BLaER1 treated with 17β-estradiol and CSF1 and Interleukin-3, amounts not matched to agents 10 nM and 100 nM (cell line): ENCODE measurements at regions not wholly inside any gene's neighbourhood (a gene's known extent, or its start where the extent isn't known, plus 50 kb on each side); places are given as distances from the start of the nearest gene placed in this dataset.

Experiments used
- H3K27ac ChIP-seq, 11 experiments: shearing (Covaris generic); formaldehyde crosslinking; 2 replicates each; pipeline ENCODE4 v1.8.1; 2022
- H3K27me3 ChIP-seq, 11 experiments: shearing (Covaris generic); formaldehyde crosslinking; 2 replicates each; pipeline ENCODE4 v1.8.1; 2022
- H3K36me3 ChIP-seq, 11 experiments: shearing (Covaris generic); formaldehyde crosslinking; 2 replicates each; pipeline ENCODE4 v1.8.1; 2022
- H3K4me1 ChIP-seq, 10 experiments: shearing (Covaris generic); formaldehyde crosslinking; 2 replicates each; pipeline ENCODE4 v1.8.1; 2022
- H3K4me2 ChIP-seq, 11 experiments: shearing (Covaris generic); formaldehyde crosslinking; 2 replicates each; pipeline ENCODE4 v1.8.1; 2022
- H3K4me3 ChIP-seq, 10 experiments: shearing (Covaris generic); formaldehyde crosslinking; 2 replicates each; pipeline ENCODE4 v1.8.1; 2022
- H3K9ac ChIP-seq, 11 experiments: shearing (Covaris generic); formaldehyde crosslinking; 2 replicates each; pipeline ENCODE4 v1.8.1; 2022
- H3K9me3 ChIP-seq, 11 experiments: shearing (Covaris generic); formaldehyde crosslinking; replicated peaks in 1 of 11; 2 replicates each; pipeline ENCODE4 v1.8.1; 2022
- H4K20me1 ChIP-seq, 11 experiments: shearing (Covaris generic); formaldehyde crosslinking; 2 replicates each; pipeline ENCODE4 v1.8.1; 2022
- Cebpa-rat ChIP-seq, 11 experiments: shearing (Covaris generic); IDR thresholded peaks; 2 replicates each; pipeline ENCODE4 v1.8.1; 2022

DNA sequence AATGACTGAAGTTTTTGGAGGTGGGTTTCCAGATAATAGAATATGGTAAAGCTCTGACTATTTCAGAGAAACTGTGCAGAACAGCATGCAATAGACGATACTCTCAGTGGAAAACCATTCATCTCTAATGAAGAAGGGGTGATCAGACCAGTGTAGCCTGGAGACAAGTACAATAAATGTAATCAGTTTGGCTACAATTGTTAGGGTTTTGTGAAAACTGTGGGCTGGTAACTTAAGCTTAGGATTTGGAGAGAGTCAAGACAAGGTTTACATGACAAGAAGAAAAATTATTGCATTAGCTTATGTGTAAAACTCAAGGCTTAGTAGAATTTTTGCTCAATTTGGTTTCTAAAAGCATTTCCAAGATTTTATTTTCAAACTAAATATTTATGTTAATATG is 241.5 kb upstream of the ANKRD50 start:
- no peaks in the 10 kb centered on the region for H3K36me3 ChIP-seq
- no peak overlapping the region for H3K9ac ChIP-seq

DNA sequence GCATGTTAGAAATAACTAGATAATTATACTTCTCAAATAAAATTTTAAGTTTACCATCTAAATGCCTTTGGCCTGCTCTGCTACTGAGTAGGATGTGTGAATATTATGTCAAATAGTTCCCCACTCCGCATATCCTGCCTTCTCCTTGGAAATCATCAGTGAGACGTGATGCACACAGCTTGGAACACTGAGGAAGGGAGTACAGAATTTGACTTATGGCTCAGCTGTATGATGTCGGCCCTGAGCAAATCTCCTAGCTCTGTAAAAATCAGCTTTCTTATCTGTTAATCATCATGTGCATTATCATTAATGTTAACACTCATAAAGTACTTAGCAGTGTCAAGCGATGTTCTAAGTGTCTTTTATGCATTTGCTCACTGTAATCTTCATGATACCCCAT is 241.0 kb upstream of the ANKRD50 start:
- Histone ChIP-seq H3K27me3 (no peaks in the 10 kb centered on the region), H3K9ac (no peak overlapping the region), H3K27ac (no peak overlapping the region), H3K4me1 (no peaks in the 10 kb centered on the region), H3K4me2 (no peak overlapping the region), H4K20me1 (no peaks in the 10 kb centered on the region), H3K4me3 (no peak overlapping the region), H3K36me3 (no peaks in the 10 kb centered on the region), H3K9me3 (0 out of 22 replicates have a peak, but pooled peaks cover 0 to 3% (median 0%) of the 10 kb centered on the region in 11 experiments)
- TF ChIP-seq Cebpa-rat (IDR thresholded peaks at IDR 0.05) = no peak

More for the DNA sequence above, 241.5 kb upstream of the ANKRD50 start:
- TF ChIP-seq Cebpa-rat (IDR thresholded peaks at IDR 0.05) = no peak
- no peak overlapping the region for H3K4me3 ChIP-seq
- no peak overlapping the region for H3K27ac ChIP-seq
- no peaks in the 10 kb centered on the region for H3K4me1 ChIP-seq
- H3K9me3 ChIP-seq = 0 out of 22 replicates have a peak, but pooled peaks cover 0 to 3% (median 0%) of the 10 kb centered on the region in 11 experiments
- H3K27me3 ChIP-seq = no peaks in the 10 kb centered on the region
- H3K4me2 ChIP-seq = no peak overlapping the region
- no peaks in the 10 kb centered on the region for H4K20me1 ChIP-seq

DNA sequence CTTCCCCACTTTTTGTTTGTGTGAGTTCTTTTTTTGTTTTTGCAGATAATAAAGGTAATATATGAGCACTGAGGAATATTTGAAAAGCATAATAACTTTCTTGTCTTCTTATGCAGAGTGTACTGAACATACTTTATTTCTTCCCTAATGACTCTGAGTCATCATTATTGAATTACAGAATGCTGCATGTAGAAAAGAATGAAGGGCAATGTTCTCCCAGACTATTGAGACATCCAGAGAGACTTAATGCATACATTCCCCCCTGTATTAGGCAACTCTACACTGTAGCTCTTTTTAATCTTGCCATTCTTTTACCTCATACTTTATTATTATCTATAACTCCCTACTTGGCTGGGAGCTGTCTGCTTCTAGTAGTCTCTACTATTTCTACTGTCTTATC is 240.5 kb upstream of the ANKRD50 start:
- TF ChIP-seq Cebpa-rat (IDR thresholded peaks at IDR 0.05) = no peak
- H3K4me2 ChIP-seq = no peak overlapping the region
- no peaks in the 10 kb centered on the region for H4K20me1 ChIP-seq
- H3K4me3 ChIP-seq = no peak overlapping the region
- H3K9me3 ChIP-seq = 0 out of 22 replicates have a peak, but pooled peaks cover 0 to 3% (median 0%) of the 10 kb centered on the region in 11 experiments
- no peaks in the 10 kb centered on the region for H3K27me3 ChIP-seq
- no peaks in the 10 kb centered on the region for H3K4me1 ChIP-seq
- H3K36me3 ChIP-seq = no peaks in the 10 kb centered on the region
- no peak overlapping the region for H3K27ac ChIP-seq
- no peak overlapping the region for H3K9ac ChIP-seq

DNA sequence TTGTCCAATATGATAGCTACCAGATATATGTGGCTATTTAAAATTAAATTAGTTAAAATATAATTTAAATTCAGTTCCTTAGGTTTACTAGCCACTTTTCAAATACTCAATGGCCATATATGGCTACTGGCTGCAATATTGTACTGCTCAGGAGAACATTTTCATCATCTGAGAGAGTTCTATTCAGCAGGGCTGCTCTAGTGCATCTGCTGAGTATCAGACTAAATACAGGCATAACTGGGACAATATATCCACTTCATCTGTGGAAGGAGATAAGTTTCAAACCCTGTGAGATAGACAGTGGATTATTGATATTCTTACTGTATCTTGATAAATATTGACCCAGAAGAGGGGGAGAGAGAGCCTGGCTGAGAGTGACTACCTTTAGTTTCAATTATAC is 240.1 kb upstream of the ANKRD50 start:
- no peak for TF ChIP-seq Cebpa-rat (IDR thresholded peaks at IDR 0.05)
- Histone ChIP-seq H3K4me2 (no peak overlapping the region), H3K9ac (no peak overlapping the region), H3K4me3 (no peak overlapping the region), H4K20me1 (no peaks in the 10 kb centered on the region), H3K27me3 (no peaks in the 10 kb centered on the region), H3K27ac (no peak overlapping the region), H3K4me1 (no peaks in the 10 kb centered on the region), H3K36me3 (no peaks in the 10 kb centered on the region), H3K9me3 (0 out of 22 replicates have a peak, but pooled peaks cover 0 to 3% (median 0%) of the 10 kb centered on the region in 11 experiments)

DNA sequence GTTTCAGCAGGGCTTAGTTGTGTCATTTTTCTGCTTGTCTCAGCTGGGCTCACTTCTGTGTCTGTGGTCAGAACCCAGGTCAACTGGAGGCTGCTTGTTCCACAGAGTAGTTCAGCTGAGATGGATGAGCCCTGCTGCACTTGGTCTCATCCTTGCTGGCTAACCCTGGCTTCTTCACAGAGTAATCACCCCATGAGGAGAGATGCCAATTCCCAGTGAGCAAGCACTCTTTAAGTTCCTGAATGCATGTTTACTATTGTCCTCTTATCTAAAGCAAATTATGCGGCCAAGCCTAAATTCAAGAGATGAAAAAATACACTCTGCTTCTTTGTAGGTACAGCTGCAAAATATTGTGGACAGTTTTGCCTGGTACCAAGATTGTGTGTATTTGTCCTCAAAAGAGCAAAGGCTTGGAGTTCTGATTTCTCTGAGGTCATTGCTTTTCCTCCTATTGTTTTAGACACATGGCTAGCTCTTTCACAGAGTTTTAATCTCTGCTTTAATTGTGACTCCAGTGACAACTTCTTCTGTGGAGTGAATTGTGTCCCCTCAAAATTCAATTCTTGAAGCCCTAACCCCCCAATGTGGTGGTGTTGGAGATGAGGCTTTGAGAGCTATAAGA is 236.6 kb upstream of the ANKRD50 start:
- TF ChIP-seq Cebpa-rat (IDR thresholded peaks at IDR 0.05) = no peak
- no peak overlapping the region for H3K4me2 ChIP-seq
- H3K4me3 ChIP-seq = no peak overlapping the region
- no peaks in the 10 kb centered on the region for H3K4me1 ChIP-seq
- no peaks in the 10 kb centered on the region for H3K36me3 ChIP-seq
- no peak overlapping the region for H3K27ac ChIP-seq
- H3K9ac ChIP-seq = no peak overlapping the region
- H3K9me3 ChIP-seq = 0 out of 22 replicates have a peak, but pooled peaks cover 0 to 3% (median 0%) of the 10 kb centered on the region in 11 experiments
- H4K20me1 ChIP-seq = no peaks in the 10 kb centered on the region
- no peaks in the 10 kb centered on the region for H3K27me3 ChIP-seq

DNA sequence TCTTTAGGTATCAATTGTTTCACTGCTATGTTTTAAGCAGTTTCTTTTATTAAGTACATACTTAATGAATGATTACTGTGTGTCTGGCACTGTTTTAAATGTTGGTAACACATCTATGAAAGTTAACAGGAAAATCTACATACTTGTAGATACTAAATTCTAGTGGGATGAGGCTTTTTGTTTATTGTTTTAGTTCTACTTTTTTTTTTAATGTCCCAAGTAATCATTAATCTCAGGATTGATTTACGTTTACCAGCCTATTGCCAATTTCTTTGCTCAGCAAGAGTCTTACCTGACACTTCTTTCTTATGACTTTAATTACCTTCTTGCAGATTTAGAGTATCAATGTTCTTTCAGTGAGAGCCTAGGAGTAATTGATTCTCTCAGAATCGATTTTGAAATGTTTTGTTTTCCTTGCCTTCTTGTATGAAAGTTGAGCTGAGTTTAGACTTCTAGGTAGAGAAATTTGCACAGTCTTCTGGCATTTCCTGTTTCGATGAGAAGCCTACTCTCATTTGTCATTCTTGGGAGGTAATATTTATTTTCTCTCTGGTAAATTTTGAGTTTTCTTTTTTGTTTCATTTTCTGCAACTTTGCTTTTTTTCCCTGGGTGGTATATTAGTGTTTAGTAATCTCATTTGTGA is 235.2 kb upstream of the ANKRD50 start:
- no peak overlapping the region for H3K4me3 ChIP-seq
- H3K9me3 ChIP-seq = 0 out of 22 replicates have a peak, but pooled peaks cover 0 to 3% (median 0%) of the 10 kb centered on the region in 11 experiments
- H3K9ac ChIP-seq = no peak overlapping the region
- TF ChIP-seq Cebpa-rat (IDR thresholded peaks at IDR 0.05) = no peak
- no peaks in the 10 kb centered on the region for H4K20me1 ChIP-seq
- H3K27me3 ChIP-seq = no peaks in the 10 kb centered on the region
- H3K4me2 ChIP-seq = no peak overlapping the region
- no peak overlapping the region for H3K27ac ChIP-seq
- no peaks in the 10 kb centered on the region for H3K36me3 ChIP-seq
- no peaks in the 10 kb centered on the region for H3K4me1 ChIP-seq

DNA sequence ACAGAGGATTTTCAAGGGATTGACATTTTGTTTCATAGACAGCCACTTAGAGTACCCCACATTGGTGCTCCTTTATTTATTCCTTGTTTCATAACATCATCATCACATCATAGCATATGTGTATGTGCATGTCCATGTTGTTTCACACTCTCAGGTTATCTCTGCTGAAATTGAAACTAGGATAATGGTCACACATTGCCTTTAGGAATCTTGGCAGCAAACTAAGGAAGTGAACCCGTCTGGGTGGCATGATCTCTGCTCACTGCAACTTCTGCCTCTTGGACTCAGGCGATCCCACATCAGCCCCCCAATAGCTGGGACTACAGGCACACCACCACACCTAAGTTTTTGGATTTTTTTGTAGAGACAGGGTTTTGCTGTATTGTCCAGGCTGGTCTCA is 234.2 kb upstream of the ANKRD50 start:
- Histone ChIP-seq H3K27me3 (no peaks in the 10 kb centered on the region), H3K4me1 (no peaks in the 10 kb centered on the region), H4K20me1 (no peaks in the 10 kb centered on the region), H3K4me2 (no peak overlapping the region), H3K9ac (no peak overlapping the region), H3K27ac (no peak overlapping the region), H3K9me3 (0 out of 22 replicates have a peak, but pooled peaks cover 0 to 3% (median 0%) of the 10 kb centered on the region in 11 experiments), H3K4me3 (no peak overlapping the region), H3K36me3 (no peaks in the 10 kb centered on the region)
- no peak for TF ChIP-seq Cebpa-rat (IDR thresholded peaks at IDR 0.05)

GRCh38 chr4:124945422-124945821 is 232.9 kb upstream of the ANKRD50 start:
- Histone ChIP-seq H3K27me3 (no peaks in the 10 kb centered on the region), H3K36me3 (no peaks in the 10 kb centered on the region), H3K4me1 (no peaks in the 10 kb centered on the region; a peak in 1 of 20 replicates), H3K9ac (no peak overlapping the region), H3K9me3 (no peaks in the 10 kb centered on the region), H4K20me1 (no peaks in the 10 kb centered on the region), H3K4me2 (no peak overlapping the region), H3K4me3 (no peak overlapping the region), H3K27ac (no peak overlapping the region)
- no peak for TF ChIP-seq Cebpa-rat (IDR thresholded peaks at IDR 0.05)

DNA sequence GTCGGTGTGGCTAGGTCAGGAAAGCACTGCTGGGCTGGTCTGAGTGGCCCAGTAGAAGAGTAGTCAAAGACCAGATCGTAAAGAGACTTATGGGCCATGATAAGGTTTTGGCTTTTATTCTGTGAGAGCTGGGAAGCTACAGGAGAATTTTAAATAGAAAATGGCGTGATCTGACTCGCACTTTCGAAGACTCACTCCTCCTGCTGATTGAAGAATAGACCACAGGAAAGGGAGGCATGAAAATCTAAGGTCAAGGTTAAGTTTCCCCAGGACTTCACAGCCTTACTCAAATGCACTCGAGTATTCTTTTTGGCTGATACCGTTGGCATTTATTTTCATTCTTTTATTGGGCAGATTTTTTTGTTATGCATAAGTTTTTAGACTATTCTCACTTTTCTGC is 231.4 kb upstream of the ANKRD50 start:
- Histone ChIP-seq H4K20me1 (no peaks in the 10 kb centered on the region), H3K4me2 (no peak overlapping the region), H3K4me3 (no peak overlapping the region), H3K9ac (no peak overlapping the region), H3K27me3 (no peaks in the 10 kb centered on the region), H3K4me1 (peaks cover 0 to 15% (median 3%) of the 10 kb centered on the region in 10 experiments; a peak in 7 of 20 replicates), H3K27ac (no peak overlapping the region), H3K9me3 (no peaks in the 10 kb centered on the region), H3K36me3 (no peaks in the 10 kb centered on the region)
- no peak for TF ChIP-seq Cebpa-rat (IDR thresholded peaks at IDR 0.05)
